ENCODE measurements at regions not wholly inside any gene's neighbourhood (a gene's known extent, or its start where the extent isn't known, plus 50 kb on each side); places are given as distances from the start of the nearest gene placed in this dataset.

- TF ChIP-seq EGR1 (IDR thresholded peaks at IDR 0.05; ENCODE audit: borderline replicate concordance, low read depth, low read length) (no peak), ASH2L (IDR thresholded peaks at IDR 0.05; ENCODE audit: low read length) (no peak), JUND (IDR thresholded peaks at IDR 0.05; ENCODE audit: low read length) (no peak), CTCF (IDR thresholded peaks at IDR 0.05; ENCODE audit: control extremely low read depth in 1 of 3, insufficient read depth in 1 of 3, low read depth in 1 of 3, low read length in 3 of 3) (no peak), SUZ12 (IDR thresholded peaks at IDR 0.05; ENCODE audit: low read length) (no peak), TAF7 (optimal IDR thresholded peaks at IDR 0.05; ENCODE audit: borderline replicate concordance, low read depth, low read length) (no peak), MAFK (IDR thresholded peaks at IDR 0.05; ENCODE audit: low read depth, low read length) (no peak)
Observed at GRCh38 chr2:61722800-61723199, 131.1 kb downstream of the FAM161A start (continued).

All from H1 (cell line).